ENCODE measurements at regions not wholly inside any gene's neighbourhood (a gene's known extent, or its start where the extent isn't known, plus 50 kb on each side); places are given as distances from the start of the nearest gene placed in this dataset.

- H3K4me1 Mint-ChIP-seq (ENCODE audit: low read depth), result peaks cover 26% of the 10 kb centered on the region
- no peaks in the 10 kb centered on the region for H3K9me3 Mint-ChIP-seq (ENCODE audit: low read depth)
- no peaks in the 10 kb centered on the region for H3K27me3 Mint-ChIP-seq (ENCODE audit: low read depth)
- no peak for TF ChIP-seq CTCF (IDR thresholded peaks at IDR 0.05)
- DNase-seq (ENCODE audit: low spot score), result no peak
- no peak overlapping the region for H3K4me3 Mint-ChIP-seq (ENCODE audit: unreplicated experiment)
- peaks cover 3% of the 10 kb centered on the region for H3K36me3 Mint-ChIP-seq (ENCODE audit: low read depth)
- no peak overlapping the region for H3K27ac Mint-ChIP-seq (ENCODE audit: unreplicated experiment)
Measured at GRCh38 chr13:99636728-99637353, 135.6 kb downstream of the TM9SF2 start.

- Mint-ChIP-seq H3K4me1 (ENCODE audit: low read depth) (peaks cover 23% of the 10 kb centered on the region), H3K4me3 (ENCODE audit: unreplicated experiment) (no peak overlapping the region), H3K27me3 (ENCODE audit: low read depth) (no peaks in the 10 kb centered on the region), H3K27ac (ENCODE audit: unreplicated experiment) (no peak overlapping the region), H3K36me3 (ENCODE audit: low read depth) (peaks cover 3% of the 10 kb centered on the region), H3K9me3 (ENCODE audit: low read depth) (no peaks in the 10 kb centered on the region)
- no peak for DNase-seq (ENCODE audit: low spot score)
- TF ChIP-seq CTCF (IDR thresholded peaks at IDR 0.05), result no peak
Measured at GRCh38 chr13:99636306-99636705, 135.0 kb downstream of the TM9SF2 start.

GRCh38 chr13:99634672-99635071, 133.4 kb downstream of the TM9SF2 start:
- H3K36me3 Mint-ChIP-seq (ENCODE audit: low read depth), result peaks cover 3% of the 10 kb centered on the region
- H3K27ac Mint-ChIP-seq (ENCODE audit: unreplicated experiment), result no peak overlapping the region
- no peak for DNase-seq (ENCODE audit: low spot score)
- no peaks in the 10 kb centered on the region for H3K9me3 Mint-ChIP-seq (ENCODE audit: low read depth)
- no peak overlapping the region for H3K4me3 Mint-ChIP-seq (ENCODE audit: unreplicated experiment)
- TF ChIP-seq CTCF (IDR thresholded peaks at IDR 0.05), result no peak
- no peaks in the 10 kb centered on the region for H3K27me3 Mint-ChIP-seq (ENCODE audit: low read depth)
- H3K4me1 Mint-ChIP-seq (ENCODE audit: low read depth), result peaks cover 23% of the 10 kb centered on the region

- Mint-ChIP-seq H3K4me3 (ENCODE audit: unreplicated experiment) (peak overlapping the region; percentile 4), H3K27ac (ENCODE audit: unreplicated experiment) (peak overlapping the region; percentile 88), H3K9me3 (ENCODE audit: low read depth) (no peaks in the 10 kb centered on the region), H3K4me1 (ENCODE audit: low read depth) (peaks cover 64% of the 10 kb centered on the region), H3K36me3 (ENCODE audit: low read depth) (peaks cover 2% of the 10 kb centered on the region), H3K27me3 (ENCODE audit: low read depth) (no peaks in the 10 kb centered on the region)
- DNase-seq (ENCODE audit: low spot score), result no peak
- TF ChIP-seq CTCF (IDR thresholded peaks at IDR 0.05), result no peak
Measured at GRCh38 chr13:99630269-99630898, 129.1 kb downstream of the TM9SF2 start.

- no peak for DNase-seq (ENCODE audit: low spot score)
- no peaks in the 10 kb centered on the region for H3K27me3 Mint-ChIP-seq (ENCODE audit: low read depth)
- peaks cover 66% of the 10 kb centered on the region for H3K4me1 Mint-ChIP-seq (ENCODE audit: low read depth)
- H3K36me3 Mint-ChIP-seq (ENCODE audit: low read depth), result peaks cover 2% of the 10 kb centered on the region
- TF ChIP-seq CTCF (IDR thresholded peaks at IDR 0.05), result no peak
- no peaks in the 10 kb centered on the region for H3K9me3 Mint-ChIP-seq (ENCODE audit: low read depth)
- H3K27ac Mint-ChIP-seq (ENCODE audit: unreplicated experiment), result no peak overlapping the region
- H3K4me3 Mint-ChIP-seq (ENCODE audit: unreplicated experiment), result no peak overlapping the region
Measured at GRCh38 chr13:99629641-99630040, 128.4 kb downstream of the TM9SF2 start.
